GM12892 (cell line): ENCODE measurements at regions not wholly inside any gene's neighbourhood (a gene's known extent, or its start where the extent isn't known, plus 50 kb on each side); places are given as distances from the start of the nearest gene placed in this dataset.

Source experiments
- POLR2A ChIP-seq: IDR thresholded peaks from 2 replicates; pipeline ENCODE4 v1.6.1; 2011; ENCODE audit warnings: low read depth, low read length, control low read depth
- POLR2AphosphoS5 ChIP-seq: IDR thresholded peaks from 2 replicates; pipeline ENCODE4 v1.6.1; 2011; ENCODE audit warnings: low read depth, low read length, control low read depth
- TAF1 ChIP-seq: IDR thresholded peaks from 2 replicates; pipeline ENCODE4 v1.6.1; 2011; ENCODE audit warnings: low read depth, mild to moderate bottlenecking, control low read depth, low read length, borderline replicate concordance

- TF ChIP-seq POLR2AphosphoS5 (no peak), TAF1 (no peak), POLR2A (no peak)
Observed at GRCh38 chr4:141388481-141388880, 167.8 kb downstream of the ZNF330 start.
